ENCODE measurements at regions not wholly inside any gene's neighbourhood (a gene's known extent, or its start where the extent isn't known, plus 50 kb on each side); places are given as distances from the start of the nearest gene placed in this dataset.

GRCh38 chr20:40494248-40494647, 194.8 kb downstream of the MAFB start:
- Histone ChIP-seq H3K9me3 (ENCODE audit: control insufficient read depth, insufficient read depth, low read depth, low read length) (no peaks in the 10 kb centered on the region), H3K36me3 (ENCODE audit: control insufficient read depth in 2 of 2, insufficient read depth in 1 of 2, low read length in 2 of 2) (no peaks in the 10 kb centered on the region), H3K4me3 (ENCODE audit: low read depth, low read length) (no peak overlapping the region), H3K27ac (ENCODE audit: extremely low read depth, low read depth, low read length) (no peak overlapping the region), H3K4me1 (ENCODE audit: control insufficient read depth, insufficient read depth, low read length) (no peaks in the 10 kb centered on the region)
- TF ChIP-seq RBAK (tag by site-specific recombination; IDR thresholded peaks at IDR 0.05) (no peak), PRDM1 (tag by site-specific recombination; IDR thresholded peaks at IDR 0.05) (no peak), ZNF670 (tag by site-specific recombination; IDR thresholded peaks at IDR 0.05; ENCODE audit: low read depth) (no peak), IKZF3 (tag by site-specific recombination; IDR thresholded peaks at IDR 0.05) (no peak), SP2 (tag by site-specific recombination; IDR thresholded peaks at IDR 0.05) (no peak), ZNF791 (tag by site-specific recombination; IDR thresholded peaks at IDR 0.05) (no peak), ZXDB (tag by site-specific recombination; IDR thresholded peaks at IDR 0.05) (no peak)
- CTCF ChIA-PET, result no interaction called here
- POLR2A ChIA-PET, result no interaction called here

GRCh38 chr20:40493549-40493948, 195.5 kb downstream of the MAFB start:
- ChIA-PET POLR2A (no interaction called here), CTCF (no interaction called here)
- no peaks in the 10 kb centered on the region for H3K4me1 ChIP-seq (ENCODE audit: control insufficient read depth, insufficient read depth, low read length)
- H3K36me3 ChIP-seq (ENCODE audit: control insufficient read depth in 2 of 2, insufficient read depth in 1 of 2, low read length in 2 of 2), result no peaks in the 10 kb centered on the region
- no peaks in the 10 kb centered on the region for H3K9me3 ChIP-seq (ENCODE audit: control insufficient read depth, insufficient read depth, low read depth, low read length)
- TF ChIP-seq ZNF473 (tag by site-specific recombination; IDR thresholded peaks at IDR 0.05) (no peak), MEIS1 (CRISPR knock-in tag; IDR thresholded peaks at IDR 0.05; ENCODE audit: borderline replicate concordance) (no peak), KLF16 (tag by site-specific recombination; IDR thresholded peaks at IDR 0.05) (no peak), HOXD13 (CRISPR knock-in tag; IDR thresholded peaks at IDR 0.05; ENCODE audit: borderline replicate concordance) (no peak), ZNF311 (tag by site-specific recombination; IDR thresholded peaks at IDR 0.05; ENCODE audit: borderline replicate concordance) (no peak), ZBTB10 (tag by site-specific recombination; IDR thresholded peaks at IDR 0.05) (no peak), PRDM6 (tag by site-specific recombination; IDR thresholded peaks at IDR 0.05) (no peak), WT1 (tag by site-specific recombination; IDR thresholded peaks at IDR 0.05) (no peak), ZNF768 (tag by site-specific recombination; IDR thresholded peaks at IDR 0.05) (no peak), ZSCAN18 (tag by site-specific recombination; IDR thresholded peaks at IDR 0.05) (no peak), GLI4 (tag by site-specific recombination; IDR thresholded peaks at IDR 0.05) (no peak)
- H3K27ac ChIP-seq (ENCODE audit: extremely low read depth, low read depth, low read length), result no peak overlapping the region
- no peak overlapping the region for H3K4me3 ChIP-seq (ENCODE audit: low read depth, low read length)

- TF ChIP-seq ZNF707 (tag by site-specific recombination; IDR thresholded peaks at IDR 0.05) (no peak), PRDM10 (tag by site-specific recombination; IDR thresholded peaks at IDR 0.05) (no peak), ZNF311 (tag by site-specific recombination; IDR thresholded peaks at IDR 0.05; ENCODE audit: borderline replicate concordance) (no peak), ZSCAN16 (tag by site-specific recombination; IDR thresholded peaks at IDR 0.05) (no peak)
- no peaks in the 10 kb centered on the region for H3K36me3 ChIP-seq (ENCODE audit: control insufficient read depth in 2 of 2, insufficient read depth in 1 of 2, low read length in 2 of 2)
- ChIA-PET POLR2A (no interaction called here), CTCF (no interaction called here)
- no peaks in the 10 kb centered on the region for H3K4me1 ChIP-seq (ENCODE audit: control insufficient read depth, insufficient read depth, low read length)
- H3K27ac ChIP-seq (ENCODE audit: extremely low read depth, low read depth, low read length), result no peak overlapping the region
- no peaks in the 10 kb centered on the region for H3K9me3 ChIP-seq (ENCODE audit: control insufficient read depth, insufficient read depth, low read depth, low read length)
- no peak overlapping the region for H3K4me3 ChIP-seq (ENCODE audit: low read depth, low read length)
These were observed 196.0 kb downstream of the MAFB start for GRCh38 chr20:40493071-40493470.

All from HEK293 (cell line).